ENCODE measurements at regions not wholly inside any gene's neighbourhood (a gene's known extent, or its start where the extent isn't known, plus 50 kb on each side); places are given as distances from the start of the nearest gene placed in this dataset.
"Not testable (repeated sequence)": the region's sequence is repeated elsewhere in the genome, so short reads cannot be mapped to it uniquely, and the experiment has no call there.

GRCh38 chr1:99539131-99539530, 106.8 kb upstream of the PALMD start:
- no peak for DNase-seq (ENCODE audit: low spot score)

DNA sequence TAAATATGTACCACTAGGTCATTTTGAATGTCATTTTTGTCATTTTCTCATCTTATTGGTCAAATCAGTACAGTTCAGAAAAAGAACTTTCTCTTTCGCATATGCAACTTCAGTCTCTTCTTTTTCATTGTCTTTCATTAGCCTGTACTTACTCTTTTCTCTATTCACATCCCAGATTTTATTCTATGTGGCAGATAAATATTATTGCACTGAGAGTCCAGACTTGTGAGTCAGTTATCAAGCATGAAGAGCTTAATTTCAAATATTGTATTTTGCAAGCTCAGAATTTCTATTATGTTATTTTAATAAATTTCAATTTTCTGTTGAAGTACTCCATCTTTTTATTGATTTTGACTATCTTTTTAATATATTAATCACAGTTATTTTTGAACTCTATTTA, 105.2 kb upstream of the PALMD start:
- DNase-seq (ENCODE audit: low spot score): no peak

DNA sequence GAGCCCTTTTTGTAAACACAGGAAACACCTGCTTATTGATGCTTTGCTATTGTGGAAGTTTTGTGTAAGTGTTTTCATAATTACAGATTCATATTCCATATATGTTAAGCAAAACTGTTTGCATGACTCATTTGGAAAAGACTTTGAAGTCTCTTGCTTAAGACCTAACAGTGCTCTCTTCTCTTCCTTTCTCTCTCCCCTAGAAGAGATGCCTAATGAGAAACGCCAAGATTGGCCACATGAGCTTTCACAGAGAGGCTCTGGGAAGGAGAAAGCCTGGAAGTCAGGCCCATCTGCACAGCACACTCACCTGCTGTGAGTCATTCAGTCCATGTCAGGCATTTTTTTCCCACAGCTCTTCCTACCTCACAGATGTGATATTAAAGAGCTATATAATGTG, 101.6 kb upstream of the PALMD start:
- peak; percentile 37 for DNase-seq (ENCODE audit: low spot score)

DNA sequence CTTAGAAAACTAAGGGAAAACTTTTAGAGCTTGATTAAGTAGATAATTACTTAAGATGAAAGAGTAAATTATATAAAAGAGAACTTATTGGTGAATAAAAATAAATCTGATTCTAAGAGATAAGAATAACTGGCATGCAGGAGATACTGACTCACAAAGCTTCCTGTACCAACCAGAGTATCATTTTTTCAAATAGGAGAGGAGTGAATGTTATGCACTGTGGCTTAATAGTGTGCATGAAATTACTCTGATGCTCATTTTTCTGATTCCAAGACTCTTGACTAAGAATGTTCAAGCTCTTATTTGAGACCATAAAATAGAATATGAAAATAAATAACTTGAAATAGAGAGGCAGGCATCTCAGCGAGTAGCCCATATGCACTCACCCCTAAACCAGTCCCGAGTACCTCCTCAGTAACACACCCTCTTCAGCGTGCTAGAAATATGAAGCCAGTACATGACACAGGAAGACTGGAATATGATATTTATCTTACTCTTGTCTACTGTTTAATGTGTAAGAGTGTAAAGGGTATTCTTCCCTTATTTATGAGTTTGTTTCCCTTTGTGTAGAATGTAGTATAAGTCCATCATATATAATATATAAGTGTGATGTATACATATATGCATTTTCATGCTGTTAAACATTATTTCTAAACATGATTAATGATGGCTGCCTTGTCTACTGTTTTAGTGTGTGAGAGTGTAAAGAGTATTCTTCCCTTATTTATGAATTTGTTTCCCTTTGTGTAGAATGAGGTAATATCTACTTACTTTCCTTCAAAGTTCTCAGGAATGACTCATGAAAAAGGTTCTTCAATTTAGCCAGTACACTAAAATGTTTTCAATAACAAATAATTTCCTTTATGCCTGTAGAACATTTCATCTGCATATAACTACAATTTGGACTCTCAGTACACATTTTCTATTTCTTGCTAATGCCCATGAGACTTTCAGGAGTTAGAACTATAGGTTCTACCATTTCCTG, 99.2 kb upstream of the PALMD start:
- no peak for DNase-seq (ENCODE audit: low spot score)

- no peak for DNase-seq (ENCODE audit: low spot score)
These were observed 96.8 kb upstream of the PALMD start for GRCh38 chr1:99548943-99549605.

- no peak for DNase-seq (ENCODE audit: low spot score)
These were observed 95.7 kb upstream of the PALMD start for GRCh38 chr1:99550198-99550597.

- DNase-seq (ENCODE audit: low spot score): no peak
These were observed 93.9 kb upstream of the PALMD start for GRCh38 chr1:99551812-99552614.

DNA sequence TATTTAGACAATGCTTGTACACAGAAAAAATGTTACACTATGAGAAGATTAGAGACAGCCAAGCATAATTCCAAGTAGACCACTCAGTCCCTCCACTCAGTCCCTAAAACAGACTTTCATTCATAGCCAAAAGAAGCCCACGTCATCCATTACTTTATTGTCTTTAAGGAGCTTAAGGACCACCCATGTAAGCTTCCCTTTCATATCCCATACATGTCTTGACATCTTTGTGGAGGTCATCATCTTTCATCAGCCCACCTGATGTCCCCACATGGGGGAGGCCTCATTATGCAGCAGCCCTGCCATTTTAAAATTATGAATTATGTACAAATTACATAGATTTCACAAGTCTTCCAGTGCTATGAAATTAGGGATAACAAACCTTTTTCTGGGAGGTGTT, 92.6 kb upstream of the PALMD start:
- DNase-seq (ENCODE audit: low spot score): no peak

DNA sequence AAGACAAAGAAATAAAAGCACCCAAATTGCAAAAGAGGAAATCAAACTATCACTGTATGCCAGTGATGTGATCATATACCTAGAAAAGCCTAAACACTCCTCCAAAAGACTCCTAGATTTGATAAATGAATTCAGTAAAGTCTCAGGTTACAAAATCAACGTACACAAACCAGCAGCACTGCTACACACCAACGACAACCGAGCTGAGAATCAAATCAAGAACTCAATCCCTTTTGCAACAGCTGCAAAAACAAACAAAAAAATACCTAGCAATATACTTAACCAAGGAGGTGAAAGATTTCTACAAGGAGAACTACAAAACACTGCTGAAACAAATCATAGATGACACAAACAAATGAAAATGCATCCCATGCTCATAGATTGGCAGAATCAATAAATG, 92.1 kb upstream of the PALMD start:
- DNase-seq (ENCODE audit: low spot score): not testable (repeated sequence)

- DNase-seq (ENCODE audit: low spot score): no peak
These were observed 91.2 kb upstream of the PALMD start for GRCh38 chr1:99554727-99555126.

DNA sequence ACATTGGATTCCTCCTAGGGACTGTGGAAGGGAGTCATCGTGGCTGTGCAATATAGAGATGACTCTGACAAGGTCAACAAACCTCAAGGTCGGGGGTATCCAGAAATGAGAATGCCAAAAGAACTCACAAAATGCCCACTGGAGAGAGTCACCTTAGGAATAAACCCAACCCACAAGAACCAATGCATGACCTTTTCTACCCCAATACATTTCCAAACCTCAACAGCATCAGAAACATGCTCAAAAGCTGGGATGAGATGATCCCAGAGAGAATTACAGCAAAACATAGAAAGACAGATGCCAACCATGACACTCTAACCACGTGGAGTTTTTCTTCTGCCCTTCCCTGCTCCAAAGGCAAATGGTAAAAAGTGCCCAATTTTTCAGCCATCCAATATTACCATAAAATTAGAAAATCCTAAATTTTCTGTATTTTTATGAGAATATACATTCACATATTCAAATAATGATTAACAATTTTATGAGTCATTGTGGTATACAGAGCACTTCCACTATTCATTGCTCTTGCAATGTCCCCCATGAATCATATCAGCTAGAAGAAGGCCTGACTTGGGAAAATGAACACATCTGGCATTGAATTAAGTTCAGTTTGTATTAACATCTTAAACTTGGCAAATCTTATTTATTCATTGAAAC, 88.2 kb upstream of the PALMD start:
- DNase-seq (ENCODE audit: low spot score): no peak

DNA sequence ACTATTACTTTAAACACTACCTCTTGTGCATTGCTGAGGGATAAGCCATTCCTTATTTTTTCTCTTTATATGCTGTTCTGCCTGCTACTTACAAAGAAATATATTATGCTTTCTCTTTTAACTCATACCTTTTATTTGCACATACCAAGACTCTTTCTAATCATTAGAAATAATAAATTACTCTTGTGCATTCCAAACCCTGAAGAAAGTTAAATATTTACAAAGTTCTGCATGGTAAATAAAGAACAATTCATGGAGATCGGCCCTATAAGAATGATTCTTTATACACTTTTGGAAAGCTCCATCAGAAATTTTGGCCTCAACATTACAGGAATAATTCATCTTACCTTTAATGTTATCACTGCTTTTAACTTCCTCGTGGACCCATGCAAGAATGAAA, 86.7 kb upstream of the PALMD start:
- no peak for DNase-seq (ENCODE audit: low spot score)

GRCh38 chr1:99560207-99561040, 85.5 kb upstream of the PALMD start:
- DNase-seq (ENCODE audit: low spot score): no peak

DNA sequence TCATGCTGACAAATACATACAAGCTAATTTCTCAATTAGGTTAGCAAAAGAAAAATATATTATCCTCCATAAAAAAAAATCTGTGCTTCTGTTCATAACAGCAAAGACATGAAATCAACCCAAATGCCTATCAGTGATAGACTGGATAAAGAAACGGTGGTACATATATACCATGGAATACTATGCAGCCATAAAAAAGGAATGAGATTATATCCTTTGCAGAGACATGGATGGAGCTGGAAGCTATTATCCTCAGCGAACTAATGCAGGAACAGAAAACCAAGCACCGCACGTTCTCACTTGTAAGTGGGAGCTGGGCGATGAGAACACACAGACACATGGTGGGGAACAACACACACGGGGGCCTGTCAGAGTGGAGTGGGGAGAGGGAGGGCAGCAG, 84.0 kb upstream of the PALMD start:
- no peak for DNase-seq (ENCODE audit: low spot score)

- DNase-seq (ENCODE audit: low spot score): no peak
These were observed 80.2 kb upstream of the PALMD start for GRCh38 chr1:99565606-99566289.

GRCh38 chr1:99566290-99567021, 79.5 kb upstream of the PALMD start:
- no peak for DNase-seq (ENCODE audit: low spot score)

DNA sequence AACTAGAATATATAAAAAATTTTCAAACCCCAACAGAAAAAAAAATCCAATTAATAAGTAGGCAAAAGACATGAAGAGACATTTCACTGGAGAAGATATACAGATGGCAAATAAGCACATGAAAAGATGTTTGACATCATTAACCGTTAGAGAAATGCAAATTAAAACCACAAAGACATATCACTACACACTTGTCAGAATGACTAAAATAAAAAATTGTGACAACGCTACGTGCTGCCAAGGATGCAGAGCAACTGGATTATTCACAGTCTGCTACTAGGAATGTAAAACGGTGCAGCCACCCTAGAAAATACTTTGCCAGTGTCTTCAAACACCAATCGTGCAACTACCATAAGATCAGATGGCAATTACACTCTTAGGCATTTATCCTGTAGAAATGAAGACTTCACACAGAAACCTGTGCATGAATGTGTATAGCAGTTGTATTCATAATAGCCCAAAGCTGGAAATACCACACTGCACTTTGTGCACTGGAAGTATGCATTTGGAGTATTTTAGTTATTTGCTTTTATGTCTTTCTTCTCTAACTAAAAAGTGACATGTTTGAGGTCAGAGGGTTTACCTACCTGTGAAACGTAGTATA, 75.3 kb upstream of the PALMD start:
- no peak for DNase-seq (ENCODE audit: low spot score)

DNA sequence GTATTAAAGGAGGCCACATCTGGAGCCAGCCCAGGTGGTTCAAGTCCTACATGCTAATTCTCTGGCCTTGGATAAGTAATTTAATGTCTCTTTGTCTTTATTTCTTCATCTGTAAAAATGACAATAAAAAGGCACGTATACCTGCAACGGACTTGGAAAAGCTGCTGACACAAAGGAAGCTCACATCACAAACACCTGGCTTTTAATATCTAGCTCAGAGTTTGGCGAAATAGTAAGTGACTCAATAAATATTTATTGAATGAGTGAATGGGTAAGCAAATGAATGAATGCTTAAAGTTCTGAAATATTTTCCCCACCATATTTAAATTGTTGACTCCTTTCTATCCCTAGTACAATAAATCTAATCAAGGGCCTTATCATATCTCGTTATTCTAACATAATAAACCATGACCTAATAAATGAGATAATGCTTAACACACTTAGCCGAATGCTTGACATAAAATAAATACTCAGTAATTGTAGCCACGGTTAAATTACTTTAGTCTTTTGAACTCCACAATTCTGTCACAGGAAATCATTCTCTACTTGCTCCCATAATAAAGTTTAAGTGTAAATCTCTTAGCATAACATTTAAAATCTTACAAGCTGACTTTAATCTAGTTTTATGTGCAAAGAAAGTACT, 74.7 kb upstream of the PALMD start:
- DNase-seq (ENCODE audit: low spot score): no peak
